PC-3 (cell line): ENCODE measurements at regions not wholly inside any gene's neighbourhood (a gene's known extent, or its start where the extent isn't known, plus 50 kb on each side); places are given as distances from the start of the nearest gene placed in this dataset.

Source experiments
- ATAC-seq: fragments of 200-7000 bp; cut with Tn5 transposase; 2 replicates; pipeline ENCODE4 v1.9.1; 2020; ENCODE audit warnings: mild to moderate bottlenecking, moderate library complexity
- BruUV-seq: library from RNA; stranded (reverse); fragments of 400-500 nt; replicated peaks from 2 replicates; lab custom pipeline; 2021; lab: Mats Ljungman, UMichigan
- CTCF ChIA-PET: fragments of 300-600 bp; sonication (Branson Sonifier 250); formaldehyde crosslinking; loops from one replicate; lab custom pipeline; 2022; ENCODE audit warnings: antibody characterized with exemption; lab: Charles Lee
- POLR2A ChIA-PET: fragments of 300-600 bp; sonication (Branson Sonifier 250); formaldehyde crosslinking; loops from one replicate; lab custom pipeline; 2022; ENCODE audit warnings: antibody characterized with exemption; ENCODE audit not compliant: unreplicated experiment; lab: Charles Lee
- DNase-seq: peaks from one replicate; pipeline ENCODE4 v3.0.0-alpha.2; 2015
- H2AFZ ChIP-seq: fragments of 300-600 bp; sonication (generic); 2 replicates; pipeline ENCODE4 v1.6.0; 2016; ENCODE audit warnings: antibody characterized with exemption, low read length
- H3F3A ChIP-seq: fragments of 300-600 bp; sonication (generic); one replicate; pipeline ENCODE4 v1.6.0; 2017; ENCODE audit warnings: antibody characterized with exemption, low read length, control low read depth, mild to moderate bottlenecking; ENCODE audit not compliant: unreplicated experiment
- H3K27ac ChIP-seq: fragments of 300-600 bp; sonication (generic); 2 replicates; pipeline ENCODE4 v1.5.1; 2016; ENCODE audit warnings: mild to moderate bottlenecking, low read length
- H3K27me3 ChIP-seq: fragments of 300-600 bp; sonication (generic); 2 replicates; pipeline ENCODE4 v1.6.1; 2016; ENCODE audit warnings: low read length, mixed read lengths
- H3K36me3 ChIP-seq: fragments of 300-600 bp; sonication (generic); 2 replicates; pipeline ENCODE4 v1.6.1; 2016; ENCODE audit warnings: low read depth, mixed run types, low read length, mixed read lengths
- H3K4me1 ChIP-seq: fragments of 300-600 bp; sonication (generic); 2 replicates; pipeline ENCODE4 v1.5.1; 2016; ENCODE audit warnings: low read length; ENCODE audit not compliant: insufficient read depth
- H3K4me2 ChIP-seq: fragments of 300-600 bp; sonication (generic); 2 replicates; pipeline ENCODE4 v1.6.0; 2016; ENCODE audit warnings: low read length
- H3K4me3 ChIP-seq: fragments of 300-600 bp; sonication (generic); 2 replicates; pipeline ENCODE4 v1.5.1; 2016; ENCODE audit warnings: mild to moderate bottlenecking, low read length, mixed read lengths
- H3K79me2 ChIP-seq: fragments of 300-600 bp; sonication (generic); 2 replicates; pipeline ENCODE4 v1.6.1; 2017; ENCODE audit warnings: low read length, mixed read lengths
- H3K9ac ChIP-seq: fragments of 300-600 bp; sonication (generic); 2 replicates; pipeline ENCODE4 v1.6.0; 2016; ENCODE audit warnings: mild to moderate bottlenecking, low read length
- H3K9me2 ChIP-seq: fragments of 300-600 bp; sonication (generic); replicated peaks from 2 replicates; pipeline ENCODE4 v1.6.1; 2016; ENCODE audit warnings: mixed run types, low read length, mixed read lengths
- H3K9me3 ChIP-seq: fragments of 300-600 bp; sonication (generic); 2 replicates; pipeline ENCODE4 v1.6.1; 2016; ENCODE audit warnings: low read length, mixed read lengths
- H4K20me1 ChIP-seq: fragments of 300-600 bp; sonication (generic); 2 replicates; pipeline ENCODE4 v1.6.1; 2016; ENCODE audit warnings: low read length, mixed read lengths
- EZH2 ChIP-seq: fragments of 300-600 bp; sonication (generic); IDR thresholded peaks from one replicate; pipeline ENCODE4 v1.6.1; 2017; ENCODE audit warnings: antibody characterized with exemption, mild to moderate bottlenecking, low read length; ENCODE audit not compliant: unreplicated experiment
- EZH2phosphoT487 ChIP-seq: fragments of 300-600 bp; sonication (generic); IDR thresholded peaks from 2 replicates; pipeline ENCODE4 v1.6.1; 2018; ENCODE audit warnings: mild to moderate bottlenecking, antibody characterized with exemption, low read length, borderline replicate concordance
- intact Hi-C: fragments of 100-400 bp; cut with micrococcal nuclease; formaldehyde crosslinking; loops from 2 replicates; pipeline ENCODE4 v1.9.0; 2023
- TF ChIP-seq, protein P1 (sequence below): fragments of 300-600 bp; sonication (generic); conservative IDR thresholded peaks from 2 replicates; pipeline ENCODE4 v1.5.1; 2017; ENCODE audit warnings: antibody characterized with exemption, low read depth, mild to moderate bottlenecking, low read length

DNA sequence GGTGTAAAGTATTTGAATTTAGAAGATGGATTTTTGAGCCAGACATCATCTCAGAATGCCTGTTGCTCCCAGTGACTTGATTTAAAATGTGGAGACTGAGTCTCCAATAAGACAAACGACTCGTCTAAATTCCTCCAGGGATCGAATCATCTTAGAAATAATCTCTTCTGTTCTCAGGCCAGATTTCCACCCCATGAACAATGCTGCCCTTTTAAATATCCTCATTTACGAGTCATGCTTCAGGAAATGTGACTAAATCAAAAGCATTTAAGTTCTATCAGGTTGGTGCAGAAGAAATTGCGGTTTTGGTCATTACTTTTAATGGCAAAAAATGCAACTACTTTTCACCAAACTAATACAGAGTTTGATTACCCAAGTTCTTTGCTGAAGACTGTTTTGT, 684.6 kb upstream of the SOX11 start:
- no peak overlapping the region for H3K9ac ChIP-seq
- no peaks in the 10 kb centered on the region for H3K9me2 ChIP-seq
- H2AFZ ChIP-seq: no peak overlapping the region
- ATAC-seq (no peak), DNase-seq (no peak)
- no peaks in the 10 kb centered on the region for H3K79me2 ChIP-seq
- intact Hi-C loops: no loop called here
- no peaks in the 10 kb centered on the region for H3K9me3 ChIP-seq
- CTCF ChIA-PET: no interaction called here
- H3K4me2 ChIP-seq: no peak overlapping the region
- no peaks in the 10 kb centered on the region for H3K4me1 ChIP-seq
- H3K36me3 ChIP-seq: no peaks in the 10 kb centered on the region
- H4K20me1 ChIP-seq: no peaks in the 10 kb centered on the region
- BruUV-seq: no TSS peak
- no peaks in the 10 kb centered on the region for H3K27me3 ChIP-seq
- no peak overlapping the region for H3K4me3 ChIP-seq
- TF ChIP-seq, protein P1, sequence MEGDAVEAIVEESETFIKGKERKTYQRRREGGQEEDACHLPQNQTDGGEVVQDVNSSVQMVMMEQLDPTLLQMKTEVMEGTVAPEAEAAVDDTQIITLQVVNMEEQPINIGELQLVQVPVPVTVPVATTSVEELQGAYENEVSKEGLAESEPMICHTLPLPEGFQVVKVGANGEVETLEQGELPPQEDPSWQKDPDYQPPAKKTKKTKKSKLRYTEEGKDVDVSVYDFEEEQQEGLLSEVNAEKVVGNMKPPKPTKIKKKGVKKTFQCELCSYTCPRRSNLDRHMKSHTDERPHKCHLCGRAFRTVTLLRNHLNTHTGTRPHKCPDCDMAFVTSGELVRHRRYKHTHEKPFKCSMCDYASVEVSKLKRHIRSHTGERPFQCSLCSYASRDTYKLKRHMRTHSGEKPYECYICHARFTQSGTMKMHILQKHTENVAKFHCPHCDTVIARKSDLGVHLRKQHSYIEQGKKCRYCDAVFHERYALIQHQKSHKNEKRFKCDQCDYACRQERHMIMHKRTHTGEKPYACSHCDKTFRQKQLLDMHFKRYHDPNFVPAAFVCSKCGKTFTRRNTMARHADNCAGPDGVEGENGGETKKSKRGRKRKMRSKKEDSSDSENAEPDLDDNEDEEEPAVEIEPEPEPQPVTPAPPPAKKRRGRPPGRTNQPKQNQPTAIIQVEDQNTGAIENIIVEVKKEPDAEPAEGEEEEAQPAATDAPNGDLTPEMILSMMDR: no peak
- TF ChIP-seq EZH2phosphoT487: no peak
- TF ChIP-seq EZH2: no peak
- POLR2A ChIA-PET: no interaction called here
- H3K27ac ChIP-seq: no peak overlapping the region
- no peaks in the 10 kb centered on the region for H3F3A ChIP-seq

DNA sequence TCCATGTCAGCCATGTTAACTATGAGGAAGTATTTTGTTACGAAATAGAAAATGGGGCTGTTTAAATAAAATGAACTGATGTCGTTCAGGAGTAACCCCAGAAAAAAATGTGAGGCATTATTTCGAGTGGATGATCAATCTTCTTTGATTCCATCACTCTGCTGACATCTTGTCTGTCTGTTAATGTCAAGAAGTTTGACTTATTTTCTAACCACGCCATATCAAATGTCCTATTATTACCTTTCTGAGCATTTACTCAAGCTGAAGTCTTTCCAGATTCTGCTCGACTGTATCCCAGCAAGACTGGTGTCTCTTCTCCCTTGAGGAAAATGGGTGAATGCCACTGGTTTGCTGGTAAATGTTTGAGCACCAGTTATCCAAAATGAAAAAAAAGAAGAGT, 672.9 kb upstream of the SOX11 start:
- POLR2A ChIA-PET: no interaction called here
- H3K4me1 ChIP-seq: no peaks in the 10 kb centered on the region
- H3K79me2 ChIP-seq: no peaks in the 10 kb centered on the region
- no peak overlapping the region for H3K27ac ChIP-seq
- H3K9me2 ChIP-seq: no peaks in the 10 kb centered on the region
- DNase-seq (no peak), ATAC-seq (no peak)
- H2AFZ ChIP-seq: no peak overlapping the region
- no peak overlapping the region for H3K9ac ChIP-seq
- no peak overlapping the region for H3K4me2 ChIP-seq
- intact Hi-C loops: no loop called here
- no peaks in the 10 kb centered on the region for H3K9me3 ChIP-seq
- peaks cover 4% of the 10 kb centered on the region for H3F3A ChIP-seq
- no TSS peak for BruUV-seq
- no peaks in the 10 kb centered on the region for H3K36me3 ChIP-seq
- no peak overlapping the region for H3K4me3 ChIP-seq
- H3K27me3 ChIP-seq: no peaks in the 10 kb centered on the region
- H4K20me1 ChIP-seq: no peaks in the 10 kb centered on the region
- CTCF ChIA-PET: no interaction called here
- TF ChIP-seq EZH2phosphoT487 (no peak), EZH2 (no peak)
- TF ChIP-seq, protein P1: no peak

DNA sequence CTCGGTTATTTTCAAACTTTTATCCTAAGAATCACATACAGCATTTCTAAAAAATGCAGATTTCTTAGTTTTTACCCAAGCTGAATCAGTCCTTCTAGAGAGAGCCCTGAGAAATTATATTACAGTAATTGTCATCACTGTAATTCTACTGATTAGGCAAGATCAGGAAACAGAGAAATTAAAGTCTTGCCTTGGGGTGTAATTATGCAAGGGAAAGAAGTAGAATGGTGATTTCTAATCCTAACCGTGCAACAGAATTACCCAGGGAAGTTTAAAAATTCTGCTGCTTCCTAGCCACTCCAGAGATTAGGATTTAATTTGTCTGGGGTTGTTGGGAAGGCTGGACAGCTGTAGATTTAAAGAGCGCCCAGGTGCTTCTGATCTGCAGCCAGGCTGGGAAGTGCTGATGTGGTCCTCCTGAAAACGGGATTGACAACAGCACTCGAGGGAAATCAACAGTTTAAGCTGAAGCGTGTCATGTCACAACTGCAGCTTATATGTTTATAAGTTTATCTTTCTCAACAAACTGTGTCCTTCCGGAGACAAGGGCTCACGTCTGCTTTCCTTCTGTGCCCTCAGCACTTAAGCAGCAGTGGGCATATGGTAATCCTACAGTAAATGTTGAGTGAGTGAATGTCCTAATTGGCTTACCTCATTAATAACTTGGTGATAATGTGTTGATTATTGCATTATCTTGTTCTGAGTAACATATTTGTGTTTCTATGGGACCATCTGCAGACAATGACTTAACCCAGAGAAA, 671.9 kb upstream of the SOX11 start:
- no peak for ATAC-seq
- POLR2A ChIA-PET: no interaction called here
- TF ChIP-seq, protein P1: no peak
- TF ChIP-seq EZH2 (no peak), EZH2phosphoT487 (no peak)

More for the DNA sequence above, 671.9 kb upstream of the SOX11 start:
- BruUV-seq: no TSS peak
- Histone ChIP-seq H3K4me3 (no peak overlapping the region), H2AFZ (no peak overlapping the region), H3K9me2 (no peaks in the 10 kb centered on the region), H3K27ac (no peak overlapping the region), H3K4me1 (no peaks in the 10 kb centered on the region), H3F3A (peaks cover 4% of the 10 kb centered on the region), H3K9me3 (no peaks in the 10 kb centered on the region), H3K36me3 (no peaks in the 10 kb centered on the region), H3K9ac (no peak overlapping the region), H3K79me2 (no peaks in the 10 kb centered on the region), H4K20me1 (no peaks in the 10 kb centered on the region), H3K4me2 (no peak overlapping the region), H3K27me3 (no peaks in the 10 kb centered on the region)
- CTCF ChIA-PET: no interaction called here
- no peak for DNase-seq
- intact Hi-C loops: no loop called here
